Esophagus muscularis mucosa (tissue), 4 donors: ENCODE measurements at regions not wholly inside any gene's neighbourhood (a gene's known extent, or its start where the extent isn't known, plus 50 kb on each side); places are given as distances from the start of the nearest gene placed in this dataset.

ENCODE experiments used
- CTCF ChIP-seq, 3 experiments: fragments of 200-600 bp in 2 of 3; fragments of 450-650 bp in 1 of 3; sonication (generic) in 2 of 3; IDR thresholded peaks; one replicate each; pipeline ENCODE4 v1.5.1; 2017 to 2019; ENCODE audit warnings: antibody characterized with exemption in 3 of 3, mild to moderate bottlenecking in 2 of 3, moderate library complexity in 1 of 3
- EP300 ChIP-seq: sonication (generic); formaldehyde crosslinking; IDR thresholded peaks from one replicate; pipeline ENCODE4 v1.6.1; 2017; ENCODE audit warnings: antibody characterized with exemption
- POLR2A ChIP-seq: fragments of 450-650 bp; IDR thresholded peaks from one replicate; pipeline ENCODE4 v1.6.1; 2017; ENCODE audit warnings: antibody characterized with exemption, moderate library complexity, mild to moderate bottlenecking, low read depth
- POLR2AphosphoS5 ChIP-seq, 2 donors: sonication (generic); formaldehyde crosslinking; IDR thresholded peaks; one replicate each; pipeline ENCODE4 v1.6.1; 2017; ENCODE audit warnings: antibody characterized with exemption in 2 of 2

DNA sequence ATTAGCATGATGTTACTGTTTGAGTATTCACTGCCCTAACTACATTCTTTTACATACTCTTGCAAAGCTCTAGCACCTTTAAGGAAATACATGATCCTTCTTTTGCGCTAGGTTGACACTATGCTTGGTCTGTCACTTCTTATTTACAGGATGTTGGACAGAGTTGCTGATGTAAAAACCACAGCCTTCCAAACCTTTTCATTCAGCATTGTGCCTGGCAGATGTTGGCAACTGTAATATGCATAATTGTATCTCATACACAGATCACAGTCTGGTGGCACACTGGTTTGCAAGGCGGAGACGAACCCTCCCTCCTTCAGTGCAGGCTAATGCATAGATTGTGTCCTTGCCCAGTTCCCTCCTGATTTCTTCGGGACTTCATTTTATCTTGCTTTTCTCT, 224.1 kb downstream of the SNX19 start:
- TF ChIP-seq CTCF (IDR thresholded peaks at IDR 0.05) (no peak), POLR2AphosphoS5 (IDR thresholded peaks at IDR 0.05) (no peak), POLR2A (no peak), EP300 (no peak)
